ENCODE measurements at regions not wholly inside any gene's neighbourhood (a gene's known extent, or its start where the extent isn't known, plus 50 kb on each side); places are given as distances from the start of the nearest gene placed in this dataset.

DNA sequence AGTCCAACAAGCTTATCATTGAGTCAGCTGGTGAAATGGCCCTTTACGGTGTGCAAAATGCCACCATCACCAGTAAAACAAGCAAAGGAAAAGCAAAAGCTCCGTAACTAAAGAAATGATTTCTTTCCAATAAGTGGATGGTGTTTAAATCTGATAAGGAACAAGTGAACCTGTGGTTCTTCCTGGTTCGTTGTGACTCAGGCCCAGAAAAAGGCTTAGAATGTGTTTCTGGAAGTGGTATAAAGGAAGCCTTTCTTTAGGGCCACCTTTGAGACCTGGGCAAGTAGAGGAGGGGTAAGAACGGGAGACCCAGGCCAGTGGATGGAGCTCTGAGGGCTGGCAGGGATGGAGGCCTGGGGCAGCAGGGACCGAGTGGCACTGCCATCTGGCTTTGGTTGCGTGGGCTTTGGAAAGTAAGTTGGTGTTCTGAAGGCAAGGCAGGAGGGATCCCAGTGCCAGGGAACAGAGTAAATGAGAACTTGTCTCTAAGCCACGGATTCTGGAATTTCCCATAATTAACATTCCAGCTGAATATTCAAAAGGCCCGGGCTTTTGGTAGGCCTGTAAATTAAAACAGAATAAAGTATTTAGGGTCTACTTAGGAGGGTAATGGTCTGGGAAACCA lies 87.9 kb upstream of the LMO4 start:
- no peak for TF ChIP-seq EZH2 (IDR thresholded peaks at IDR 0.05; ENCODE audit: insufficient read depth, poor library complexity, severe bottlenecking)
- TF ChIP-seq EZH2phosphoT487 (IDR thresholded peaks at IDR 0.05; ENCODE audit: insufficient read depth, low read depth): no peak

All from GM23248 (cell line).